GM12878 (cell line): ENCODE measurements at regions not wholly inside any gene's neighbourhood (a gene's known extent, or its start where the extent isn't known, plus 50 kb on each side); places are given as distances from the start of the nearest gene placed in this dataset.

Source experiments
- ATAC-seq: fragments of 200-7000 bp; cut with Tn5 transposase; 3 replicates; pipeline ENCODE4 v1.9.1; 2020; ENCODE audit warnings: mild to moderate bottlenecking, moderate library complexity
- BruUV-seq: library from RNA; stranded (reverse); fragments of 400-500 nt; replicated peaks from 2 replicates; lab custom pipeline; 2021; lab: Mats Ljungman, UMichigan
- CTCF ChIA-PET: fragments of 300-600 bp; sonication (Branson Sonifier 250); formaldehyde crosslinking; extraction: SDS; loops from one replicate; lab custom pipeline; 2021; ENCODE audit warnings: inconsistent platforms; lab: Yijun Ruan, JAX
- POLR2A ChIA-PET: fragments of 350-600 bp; formaldehyde crosslinking; extraction: SDS; loops from one replicate; lab custom pipeline; 2021; ENCODE audit warnings: inconsistent platforms; lab: Charles Lee
- RAD21 ChIA-PET: fragments of 300-600 bp; sonication (Branson Sonifier 250); formaldehyde crosslinking; loops from one replicate; lab custom pipeline; 2023; ENCODE audit warnings: antibody characterized with exemption; ENCODE audit not compliant: unreplicated experiment; lab: Charles Lee
- SMC1A ChIA-PET: fragments of 300-600 bp; sonication (Branson Sonifier 250); formaldehyde crosslinking; loops from one replicate; lab custom pipeline; 2023; ENCODE audit not compliant: unreplicated experiment, uncharacterized antibody; lab: Charles Lee
- DNase-seq: peaks from one replicate; pipeline ENCODE4 v3.0.0-alpha.2; 2011; ENCODE audit warnings: low read depth, low spot score
- FAIRE-seq: peaks from 3 replicates; lab custom pipeline; 2011; peaks lifted over from hg19 to GRCh38; lab: Jason Lieb, UNC
- H2AFZ ChIP-seq: 2 replicates; pipeline ENCODE4 v1.6.0; 2011; ENCODE audit warnings: low read depth, low read length, control low read depth; ENCODE audit not compliant: control insufficient read depth
- H3K27ac ChIP-seq: 2 replicates; pipeline ENCODE4 v1.5.1; 2011; ENCODE audit warnings: control low read depth; ENCODE audit not compliant: control insufficient read depth, insufficient read depth
- H3K27me3 ChIP-seq, 2 experiments: replicated peaks in 1 of 2; 2 replicates each; pipeline versions ENCODE4 v1.6.0 to v1.6.1; 2011; ENCODE audit warnings: low read length in 1 of 2; ENCODE audit not compliant: control insufficient read depth in 2 of 2, insufficient read depth in 2 of 2
- H3K36me3 ChIP-seq, 2 experiments: 2 replicates each; pipeline ENCODE4 v1.5.1; 2011; ENCODE audit warnings: low read length in 1 of 2; ENCODE audit not compliant: control insufficient read depth in 2 of 2, insufficient read depth in 2 of 2
- H3K4me1 ChIP-seq: 2 replicates; pipeline ENCODE4 v1.6.1; 2011; ENCODE audit warnings: mild to moderate bottlenecking, low read length, moderate library complexity, mixed read lengths; ENCODE audit not compliant: control insufficient read depth, insufficient read depth
- H3K4me2 ChIP-seq: 2 replicates; pipeline ENCODE4 v1.6.0; 2011; ENCODE audit warnings: control low read depth; ENCODE audit not compliant: control insufficient read depth, insufficient read depth
- H3K4me3 ChIP-seq: fragments of 200-600 bp; sonication (generic); 2 replicates; pipeline ENCODE4 v1.5.1; 2016
- H3K79me2 ChIP-seq: 2 replicates; pipeline ENCODE4 v1.6.0; 2011; ENCODE audit warnings: low read length; ENCODE audit not compliant: control insufficient read depth, insufficient read depth
- H3K9ac ChIP-seq: 2 replicates; pipeline ENCODE4 v1.8.0; 2011; ENCODE audit warnings: low read length, control low read depth, mixed read lengths; ENCODE audit not compliant: control insufficient read depth, insufficient read depth
- H3K9me3 ChIP-seq: replicated peaks from 3 replicates; pipeline ENCODE4 v1.5.1; 2011; ENCODE audit warnings: mild to moderate bottlenecking, low read length; ENCODE audit not compliant: control insufficient read depth, insufficient read depth
- H4K20me1 ChIP-seq: 2 replicates; pipeline ENCODE4 v1.6.0; 2011; ENCODE audit not compliant: control insufficient read depth, insufficient read depth
- BCL11A ChIP-seq: IDR thresholded peaks from 2 replicates; pipeline ENCODE4 v1.6.1; 2011; ENCODE audit warnings: low read depth, low read length
- BHLHE40 ChIP-seq, 2 experiments: fragments of 450-650 bp in 1 of 2; IDR thresholded peaks; 2 replicates each; pipeline ENCODE4 v1.6.1; 2011 to 2017; ENCODE audit warnings: low read depth in 2 of 2, borderline replicate concordance in 1 of 2, improper control_type of control experiment in 1 of 2, low read length in 1 of 2, mild to moderate bottlenecking in 1 of 2
- CBX3 ChIP-seq: fragments of 200-600 bp; sonication (generic); IDR thresholded peaks from 2 replicates; pipeline ENCODE4 v1.6.1; 2016; ENCODE audit warnings: low read depth, borderline replicate concordance
- CREM ChIP-seq: IDR thresholded peaks from 2 replicates; pipeline ENCODE4 v1.6.1; 2014; ENCODE audit warnings: antibody characterized with exemption, low read depth
- JUNB ChIP-seq: IDR thresholded peaks from 2 replicates; pipeline ENCODE4 v1.6.1; 2016; ENCODE audit warnings: antibody characterized with exemption, mild to moderate bottlenecking
- MTA2 ChIP-seq: fragments of 450-650 bp; IDR thresholded peaks from 2 replicates; pipeline ENCODE4 v1.6.1; 2016; ENCODE audit warnings: low read depth, mild to moderate bottlenecking, moderate library complexity
- NFXL1 ChIP-seq: fragments of 450-650 bp; IDR thresholded peaks from 2 replicates; pipeline ENCODE4 v1.6.1; 2017; ENCODE audit warnings: antibody characterized with exemption, mild to moderate bottlenecking, borderline replicate concordance
- POU2F2 ChIP-seq: IDR thresholded peaks from 3 replicates; pipeline ENCODE4 v1.6.1; 2011; ENCODE audit warnings: low read depth, mild to moderate bottlenecking, low read length, borderline replicate concordance
- SP1 ChIP-seq: IDR thresholded peaks from one replicate; pipeline ENCODE4 v1.6.1; 2011; ENCODE audit warnings: low read depth, low read length
- SUZ12 ChIP-seq: fragments of 200-600 bp; sonication (generic); IDR thresholded peaks from one replicate; pipeline ENCODE4 v1.6.1; 2018; ENCODE audit warnings: antibody characterized with exemption, mild to moderate bottlenecking; ENCODE audit not compliant: unreplicated experiment
- ZNF24 ChIP-seq: fragments of 450-650 bp; IDR thresholded peaks from 2 replicates; pipeline ENCODE4 v1.6.1; 2017; ENCODE audit warnings: antibody characterized with exemption, mild to moderate bottlenecking
- ZNF622 ChIP-seq: fragments of 450-650 bp; IDR thresholded peaks from 2 replicates; pipeline ENCODE4 v1.6.1; 2017; ENCODE audit warnings: mild to moderate bottlenecking, inconsistent platforms
- WGBS: methylation state at CpG from one replicate; pipeline ENCODE4 v1.1.6; 2016; ENCODE audit warnings: low lambda C conversion rate; ENCODE audit not compliant: insufficient replicate concordance, insufficient coverage; ENCODE audit errors: missing lambda C conversion rate; 5-methylcytosine and 5-hydroxymethylcytosine counted together
- in situ Hi-C: fragments of 300-500 bp; cut with MboI; formaldehyde crosslinking; loops from 9 replicates; pipeline ENCODE4 v1.14.3; 2018; ENCODE audit warnings: mixed read lengths
- intact Hi-C: fragments of 100-400 bp; cut with micrococcal nuclease; formaldehyde crosslinking; loops from one replicate; pipeline ENCODE4 v1.14.2; 2022; ENCODE audit not compliant: unreplicated experiment
- TF ChIP-seq, protein P1 (sequence below): fragments of 150-350 bp; IDR thresholded peaks from 2 replicates; pipeline ENCODE4 v1.6.1; 2016; ENCODE audit warnings: low read depth, low read length
- TF ChIP-seq, protein P2 (sequence below): fragments of 150-350 bp; IDR thresholded peaks from 2 replicates; pipeline ENCODE4 v1.6.1; 2014; ENCODE audit warnings: mild to moderate bottlenecking, low read depth, low read length

- TF ChIP-seq, protein P1, sequence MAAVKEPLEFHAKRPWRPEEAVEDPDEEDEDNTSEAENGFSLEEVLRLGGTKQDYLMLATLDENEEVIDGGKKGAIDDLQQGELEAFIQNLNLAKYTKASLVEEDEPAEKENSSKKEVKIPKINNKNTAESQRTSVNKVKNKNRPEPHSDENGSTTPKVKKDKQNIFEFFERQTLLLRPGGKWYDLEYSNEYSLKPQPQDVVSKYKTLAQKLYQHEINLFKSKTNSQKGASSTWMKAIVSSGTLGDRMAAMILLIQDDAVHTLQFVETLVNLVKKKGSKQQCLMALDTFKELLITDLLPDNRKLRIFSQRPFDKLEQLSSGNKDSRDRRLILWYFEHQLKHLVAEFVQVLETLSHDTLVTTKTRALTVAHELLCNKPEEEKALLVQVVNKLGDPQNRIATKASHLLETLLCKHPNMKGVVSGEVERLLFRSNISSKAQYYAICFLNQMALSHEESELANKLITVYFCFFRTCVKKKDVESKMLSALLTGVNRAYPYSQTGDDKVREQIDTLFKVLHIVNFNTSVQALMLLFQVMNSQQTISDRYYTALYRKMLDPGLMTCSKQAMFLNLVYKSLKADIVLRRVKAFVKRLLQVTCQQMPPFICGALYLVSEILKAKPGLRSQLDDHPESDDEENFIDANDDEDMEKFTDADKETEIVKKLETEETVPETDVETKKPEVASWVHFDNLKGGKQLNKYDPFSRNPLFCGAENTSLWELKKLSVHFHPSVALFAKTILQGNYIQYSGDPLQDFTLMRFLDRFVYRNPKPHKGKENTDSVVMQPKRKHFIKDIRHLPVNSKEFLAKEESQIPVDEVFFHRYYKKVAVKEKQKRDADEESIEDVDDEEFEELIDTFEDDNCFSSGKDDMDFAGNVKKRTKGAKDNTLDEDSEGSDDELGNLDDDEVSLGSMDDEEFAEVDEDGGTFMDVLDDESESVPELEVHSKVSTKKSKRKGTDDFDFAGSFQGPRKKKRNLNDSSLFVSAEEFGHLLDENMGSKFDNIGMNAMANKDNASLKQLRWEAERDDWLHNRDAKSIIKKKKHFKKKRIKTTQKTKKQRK: no peak
- TF ChIP-seq, protein P2, sequence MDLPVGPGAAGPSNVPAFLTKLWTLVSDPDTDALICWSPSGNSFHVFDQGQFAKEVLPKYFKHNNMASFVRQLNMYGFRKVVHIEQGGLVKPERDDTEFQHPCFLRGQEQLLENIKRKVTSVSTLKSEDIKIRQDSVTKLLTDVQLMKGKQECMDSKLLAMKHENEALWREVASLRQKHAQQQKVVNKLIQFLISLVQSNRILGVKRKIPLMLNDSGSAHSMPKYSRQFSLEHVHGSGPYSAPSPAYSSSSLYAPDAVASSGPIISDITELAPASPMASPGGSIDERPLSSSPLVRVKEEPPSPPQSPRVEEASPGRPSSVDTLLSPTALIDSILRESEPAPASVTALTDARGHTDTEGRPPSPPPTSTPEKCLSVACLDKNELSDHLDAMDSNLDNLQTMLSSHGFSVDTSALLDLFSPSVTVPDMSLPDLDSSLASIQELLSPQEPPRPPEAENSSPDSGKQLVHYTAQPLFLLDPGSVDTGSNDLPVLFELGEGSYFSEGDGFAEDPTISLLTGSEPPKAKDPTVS: no peak
- TF ChIP-seq ZNF622 (no peak), ZNF24 (no peak), NFXL1 (no peak)
Measured at GRCh38 chr13:103312467-103312866, 246.2 kb upstream of the SLC10A2 start (continued).

- ATAC-seq: no peak
- Histone ChIP-seq H3K9me3 (no peaks in the 10 kb centered on the region), H3K4me3 (no peak overlapping the region), H3K27me3 (no peaks in the 10 kb centered on the region), H3K79me2 (no peaks in the 10 kb centered on the region), H2AFZ (no peak overlapping the region), H4K20me1 (no peaks in the 10 kb centered on the region), H3K9ac (no peak overlapping the region), H3K36me3 (no peaks in the 10 kb centered on the region), H3K4me2 (no peak overlapping the region), H3K4me1 (no peaks in the 10 kb centered on the region), H3K27ac (no peak overlapping the region)
- no TSS peak for BruUV-seq
- WGBS: 19% methylated on average over 4 of the region's 4 CpGs
- intact Hi-C loops (no loop called here), in situ Hi-C loops (no loop called here)
- TF ChIP-seq JUNB: no peak
- TF ChIP-seq BHLHE40 (IDR thresholded peaks at IDR 0.05; ENCODE audit: borderline replicate concordance in 1 of 2, low read depth in 2 of 2, low read length in 1 of 2): no peak
- TF ChIP-seq MTA2: no peak
- TF ChIP-seq SUZ12: no peak
- no peak for TF ChIP-seq POU2F2
- TF ChIP-seq ZNF24: no peak
- no peak for TF ChIP-seq CBX3
- TF ChIP-seq BCL11A: no peak
- no peak for TF ChIP-seq SP1
- no peak for TF ChIP-seq CREM
- no peak for FAIRE-seq
- SMC1A ChIA-PET: interaction anchor here (1.3 kb wide), 1 partner anchor 26 kb away, joined by 3 read pairs; no protein-coding TSS in a partner anchor
- CTCF ChIA-PET: no interaction called here
- RAD21 ChIA-PET: no interaction called here
- no peak for DNase-seq
- POLR2A ChIA-PET: interaction anchor here (0.7 kb wide), 1 partner anchor 15 kb away, joined by 3 read pairs; no protein-coding TSS in a partner anchor
Measured at GRCh38 chr13:103308667-103309066, 242.4 kb upstream of the SLC10A2 start.
